ENCODE measurements at regions not wholly inside any gene's neighbourhood (a gene's known extent, or its start where the extent isn't known, plus 50 kb on each side); places are given as distances from the start of the nearest gene placed in this dataset.
A peak's percentile ranks its signal among the peaks of the same experiment; 100 is the strongest.

DNA sequence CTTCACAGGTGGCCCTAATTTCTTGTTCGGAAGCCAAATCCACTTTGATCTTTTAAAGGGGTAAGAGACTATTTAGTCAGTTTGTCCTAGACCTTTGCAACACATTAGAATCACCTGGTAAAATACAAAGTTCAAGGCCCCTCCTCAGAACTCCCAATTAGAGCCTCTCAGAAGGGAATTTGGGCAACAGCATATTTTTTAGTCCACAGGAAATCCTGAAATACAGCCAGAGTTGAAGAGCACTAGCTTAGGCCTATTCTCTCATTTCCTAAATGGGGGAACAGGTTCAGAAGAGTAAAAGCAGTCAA, 151.3 kb upstream of the FSCB start:
- Mint-ChIP-seq H3K27ac (ENCODE audit: low read depth, unreplicated experiment) (no peak overlapping the region), H3K4me1 (ENCODE audit: insufficient read depth, unreplicated experiment) (peaks cover 21% of the 10 kb centered on the region), H3K27me3 (ENCODE audit: insufficient read depth, unreplicated experiment) (no peaks in the 10 kb centered on the region), H3K4me3 (ENCODE audit: unreplicated experiment) (no peak overlapping the region), H3K36me3 (ENCODE audit: insufficient read depth, unreplicated experiment) (no peaks in the 10 kb centered on the region), H3K9me3 (ENCODE audit: unreplicated experiment) (no peaks in the 10 kb centered on the region)
- POLR2A ChIA-PET = no interaction called here
- intact Hi-C loops (cut with micrococcal nuclease) = loop anchor here (5.0 to 10.0 kb wide), 4 partner anchors 144 to 506 kb away; no protein-coding TSS in a partner anchor
- CTCF ChIA-PET = interaction anchor here (0.7 to 2.7 kb wide), 17 partner anchors 9 to 1390 kb away, joined by 3 to 13 read pairs (median 5); no protein-coding TSS in a partner anchor
- TF ChIP-seq, protein P1, sequence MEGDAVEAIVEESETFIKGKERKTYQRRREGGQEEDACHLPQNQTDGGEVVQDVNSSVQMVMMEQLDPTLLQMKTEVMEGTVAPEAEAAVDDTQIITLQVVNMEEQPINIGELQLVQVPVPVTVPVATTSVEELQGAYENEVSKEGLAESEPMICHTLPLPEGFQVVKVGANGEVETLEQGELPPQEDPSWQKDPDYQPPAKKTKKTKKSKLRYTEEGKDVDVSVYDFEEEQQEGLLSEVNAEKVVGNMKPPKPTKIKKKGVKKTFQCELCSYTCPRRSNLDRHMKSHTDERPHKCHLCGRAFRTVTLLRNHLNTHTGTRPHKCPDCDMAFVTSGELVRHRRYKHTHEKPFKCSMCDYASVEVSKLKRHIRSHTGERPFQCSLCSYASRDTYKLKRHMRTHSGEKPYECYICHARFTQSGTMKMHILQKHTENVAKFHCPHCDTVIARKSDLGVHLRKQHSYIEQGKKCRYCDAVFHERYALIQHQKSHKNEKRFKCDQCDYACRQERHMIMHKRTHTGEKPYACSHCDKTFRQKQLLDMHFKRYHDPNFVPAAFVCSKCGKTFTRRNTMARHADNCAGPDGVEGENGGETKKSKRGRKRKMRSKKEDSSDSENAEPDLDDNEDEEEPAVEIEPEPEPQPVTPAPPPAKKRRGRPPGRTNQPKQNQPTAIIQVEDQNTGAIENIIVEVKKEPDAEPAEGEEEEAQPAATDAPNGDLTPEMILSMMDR (IDR thresholded peaks at IDR 0.05; ENCODE audit: unreplicated experiment) = no peak
- BruUV-seq (replicated peaks) = no TSS peak
- no peak for DNase-seq (ENCODE audit: unreplicated experiment)

GRCh38 chr14:44657696-44658388, 150.8 kb upstream of the FSCB start:
- Mint-ChIP-seq H3K36me3 (ENCODE audit: insufficient read depth, unreplicated experiment) (no peaks in the 10 kb centered on the region), H3K4me1 (ENCODE audit: insufficient read depth, unreplicated experiment) (peaks cover 21% of the 10 kb centered on the region), H3K27ac (ENCODE audit: low read depth, unreplicated experiment) (no peak overlapping the region), H3K9me3 (ENCODE audit: unreplicated experiment) (no peaks in the 10 kb centered on the region), H3K27me3 (ENCODE audit: insufficient read depth, unreplicated experiment) (no peaks in the 10 kb centered on the region), H3K4me3 (ENCODE audit: unreplicated experiment) (no peak overlapping the region)
- BruUV-seq (replicated peaks) = no TSS peak
- intact Hi-C loops (cut with micrococcal nuclease) = loop anchor here (1.0 to 10.0 kb wide), 6 partner anchors 144 to 1155 kb away; no protein-coding TSS in a partner anchor
- ChIA-PET POLR2A (no interaction called here), CTCF (interaction anchor here (0.5 to 2.7 kb wide), 25 partner anchors 10 to 1754 kb away, joined by 3 to 13 read pairs (median 4); no protein-coding TSS in a partner anchor)
- DNase-seq (ENCODE audit: unreplicated experiment) = peak; percentile 45
- TF ChIP-seq, protein P1 (IDR thresholded peaks at IDR 0.05; ENCODE audit: unreplicated experiment) = peak; percentile 50

DNA sequence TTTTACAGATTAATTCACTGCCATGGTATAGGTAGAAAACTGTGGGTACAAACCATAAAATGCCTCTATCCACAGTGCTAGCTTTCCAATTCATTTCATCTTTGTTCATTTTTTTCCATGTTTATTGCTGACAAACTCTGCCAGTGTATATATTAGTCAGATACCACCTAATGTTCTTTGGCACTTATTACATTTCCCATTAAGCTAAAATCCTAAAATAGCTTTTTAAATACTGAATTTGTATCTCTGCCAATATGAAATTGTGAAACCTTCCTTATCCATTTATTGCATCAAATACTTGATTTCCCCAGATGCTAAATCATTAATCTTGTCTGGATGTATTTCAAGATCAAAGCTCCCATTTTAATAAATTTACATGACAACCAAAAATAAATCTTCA, 150.1 kb upstream of the FSCB start:
- Mint-ChIP-seq H3K4me1 (ENCODE audit: insufficient read depth, unreplicated experiment) (peaks cover 17% of the 10 kb centered on the region), H3K27ac (ENCODE audit: low read depth, unreplicated experiment) (no peak overlapping the region), H3K27me3 (ENCODE audit: insufficient read depth, unreplicated experiment) (no peaks in the 10 kb centered on the region), H3K9me3 (ENCODE audit: unreplicated experiment) (peaks cover under 1% of the 10 kb centered on the region), H3K4me3 (ENCODE audit: unreplicated experiment) (no peak overlapping the region), H3K36me3 (ENCODE audit: insufficient read depth, unreplicated experiment) (no peaks in the 10 kb centered on the region)
- TF ChIP-seq, protein P1 (IDR thresholded peaks at IDR 0.05; ENCODE audit: unreplicated experiment) = no peak
- BruUV-seq (replicated peaks) = no TSS peak
- ChIA-PET CTCF (interaction anchor here (0.5 to 2.7 kb wide), 17 partner anchors 9 to 1753 kb away, joined by 3 to 13 read pairs (median 5); no protein-coding TSS in a partner anchor), POLR2A (no interaction called here)
- no peak for DNase-seq (ENCODE audit: unreplicated experiment)
- intact Hi-C loops (cut with micrococcal nuclease) = loop anchor here (1.0 to 10.0 kb wide), 6 partner anchors 145 to 1154 kb away; no protein-coding TSS in a partner anchor

DNA sequence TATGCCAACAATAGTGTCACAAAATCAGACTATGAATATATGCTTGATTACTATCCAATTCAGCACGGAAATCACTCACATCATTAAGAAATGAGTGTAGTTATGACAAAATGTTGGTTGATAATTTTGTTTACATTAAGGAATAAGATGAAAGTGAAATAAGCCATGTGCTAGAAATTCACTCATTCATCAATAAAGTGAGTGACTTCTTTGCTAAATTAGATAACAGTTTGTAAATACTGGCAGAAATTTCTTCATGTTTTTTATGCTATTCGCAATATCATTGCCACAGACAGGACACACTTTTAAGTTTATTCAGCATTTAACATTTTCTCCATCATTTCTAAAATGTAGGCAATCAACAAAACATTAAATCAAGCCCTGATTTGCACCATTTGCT, 147.5 kb upstream of the FSCB start:
- POLR2A ChIA-PET = no interaction called here
- Mint-ChIP-seq H3K4me3 (ENCODE audit: unreplicated experiment) (no peak overlapping the region), H3K4me1 (ENCODE audit: insufficient read depth, unreplicated experiment) (peaks cover 15% of the 10 kb centered on the region), H3K9me3 (ENCODE audit: unreplicated experiment) (peaks cover 16% of the 10 kb centered on the region), H3K27ac (ENCODE audit: low read depth, unreplicated experiment) (no peak overlapping the region), H3K27me3 (ENCODE audit: insufficient read depth, unreplicated experiment) (no peaks in the 10 kb centered on the region), H3K36me3 (ENCODE audit: insufficient read depth, unreplicated experiment) (no peaks in the 10 kb centered on the region)
- TF ChIP-seq, protein P1 (IDR thresholded peaks at IDR 0.05; ENCODE audit: unreplicated experiment) = no peak
- no peak for DNase-seq (ENCODE audit: unreplicated experiment)
- intact Hi-C loops (cut with micrococcal nuclease) = loop anchor here (10.0 kb wide), 2 partner anchors 190 to 200 kb away; no protein-coding TSS in a partner anchor
- CTCF ChIA-PET = no interaction called here
- BruUV-seq (replicated peaks) = no TSS peak
